ENCODE measurements at regions not wholly inside any gene's neighbourhood (a gene's known extent, or its start where the extent isn't known, plus 50 kb on each side); places are given as distances from the start of the nearest gene placed in this dataset.
"Not testable (repeated sequence)": the region's sequence is repeated elsewhere in the genome, so short reads cannot be mapped to it uniquely, and the experiment has no call there.

- H3K4me3 ChIP-seq (ENCODE audit: low read depth, low read length) = no peak overlapping the region
- no peak for TF ChIP-seq CTCF (IDR thresholded peaks at IDR 0.05; ENCODE audit: low read depth, low read length)
Observed at GRCh38 chr6:6825193-6825784, 236.8 kb downstream of the LY86 start.

GRCh38 chr6:6826095-6826901 is 237.8 kb downstream of the LY86 start:
- no peak overlapping the region for H3K4me3 ChIP-seq (ENCODE audit: low read depth, low read length)
- TF ChIP-seq CTCF (IDR thresholded peaks at IDR 0.05; ENCODE audit: low read depth, low read length) = no peak

GRCh38 chr6:6826961-6827360 is 238.4 kb downstream of the LY86 start:
- no peak for TF ChIP-seq CTCF (IDR thresholded peaks at IDR 0.05; ENCODE audit: low read depth, low read length)
- no peak overlapping the region for H3K4me3 ChIP-seq (ENCODE audit: low read depth, low read length)

GRCh38 chr6:6829872-6830685 is 241.6 kb downstream of the LY86 start:
- no peak for TF ChIP-seq CTCF (IDR thresholded peaks at IDR 0.05; ENCODE audit: low read depth, low read length)

GRCh38 chr6:6830686-6831063 is 242.2 kb downstream of the LY86 start:
- not testable (repeated sequence) for H3K4me3 ChIP-seq (ENCODE audit: low read depth, low read length)

More at GRCh38 chr6:6829872-6830685, 241.6 kb downstream of the LY86 start:
- no peak overlapping the region for H3K4me3 ChIP-seq (ENCODE audit: low read depth, low read length)

GRCh38 chr6:6832439-6832838 is 243.9 kb downstream of the LY86 start:
- no peak overlapping the region for H3K4me3 ChIP-seq (ENCODE audit: low read depth, low read length)
- no peak for TF ChIP-seq CTCF (IDR thresholded peaks at IDR 0.05; ENCODE audit: low read depth, low read length)

- TF ChIP-seq CTCF (IDR thresholded peaks at IDR 0.05; ENCODE audit: low read depth, low read length) = no peak
- H3K4me3 ChIP-seq (ENCODE audit: low read depth, low read length) = no peak overlapping the region
Observed at GRCh38 chr6:6834356-6835222, 246.1 kb downstream of the LY86 start.

Measured in WI38 (cell line).